HepG2 (cell line): ENCODE measurements at regions not wholly inside any gene's neighbourhood (a gene's known extent, or its start where the extent isn't known, plus 50 kb on each side); places are given as distances from the start of the nearest gene placed in this dataset.

ENCODE experiments used
- ARID5B ChIP-seq: IDR thresholded peaks from 2 replicates; pipeline ENCODE4 v1.4.0; 2020; ENCODE audit warnings: mild to moderate bottlenecking, missing genetic modification reagents
- E2F2 ChIP-seq: sonication (generic); formaldehyde crosslinking; IDR thresholded peaks from 2 replicates; pipeline ENCODE4 v1.4.0; 2020; ENCODE audit warnings: missing genetic modification reagents, borderline replicate concordance
- FOXJ3 ChIP-seq: sonication (generic); formaldehyde crosslinking; IDR thresholded peaks from 2 replicates; pipeline ENCODE4 v1.4.0; 2020; ENCODE audit warnings: missing genetic modification reagents, mild to moderate bottlenecking, borderline replicate concordance
- HMGXB4 ChIP-seq, 2 experiments: sonication (generic) in 1 of 2; formaldehyde crosslinking in 1 of 2; IDR thresholded peaks; 2 replicates each; pipeline versions ENCODE4 v1.4.0 to v1.6.1; 2018 to 2020; ENCODE audit warnings: missing genetic modification reagents in 2 of 2, borderline replicate concordance in 1 of 2, low read depth in 1 of 2, mild to moderate bottlenecking in 1 of 2, missing biosample characterization in 1 of 2
- KLF16 ChIP-seq, 2 experiments: sonication (generic) in 1 of 2; formaldehyde crosslinking in 1 of 2; IDR thresholded peaks; 2 replicates each; pipeline versions ENCODE4 v1.6.1 to v1.8.0; 2016 to 2023; ENCODE audit warnings: missing genetic modification reagents in 2 of 2, missing compliant biosample characterization in 1 of 2
- NFAT5 ChIP-seq: sonication (generic); formaldehyde crosslinking; IDR thresholded peaks from 2 replicates; pipeline ENCODE4 v1.4.0; 2020; ENCODE audit warnings: missing genetic modification reagents
- PLSCR1 ChIP-seq: sonication (generic); formaldehyde crosslinking; IDR thresholded peaks from 2 replicates; pipeline ENCODE4 v1.5.0; 2020; ENCODE audit warnings: missing genetic modification reagents, mild to moderate bottlenecking, borderline replicate concordance
- SIX1 ChIP-seq: sonication (generic); formaldehyde crosslinking; IDR thresholded peaks from 2 replicates; pipeline ENCODE4 v1.4.0; 2020; ENCODE audit warnings: missing genetic modification reagents, borderline replicate concordance
- ZBTB43 ChIP-seq: sonication (generic); formaldehyde crosslinking; conservative IDR thresholded peaks from 2 replicates; pipeline ENCODE4 v1.4.0; 2020; ENCODE audit warnings: missing genetic modification reagents
- ZNF883 ChIP-seq: sonication (generic); formaldehyde crosslinking; IDR thresholded peaks from 2 replicates; pipeline ENCODE4 v1.5.1; 2020; ENCODE audit warnings: mild to moderate bottlenecking, missing genetic modification reagents; ENCODE audit errors: not compliant biosample characterization

- TF ChIP-seq ZNF883 (CRISPR knock-in tag) (no peak), ZBTB43 (CRISPR knock-in tag) (no peak), E2F2 (CRISPR knock-in tag) (no peak), NFAT5 (no peak), HMGXB4 (CRISPR knock-in tag; IDR thresholded peaks at IDR 0.05; ENCODE audit: borderline replicate concordance in 1 of 2, low read depth in 1 of 2) (no peak), KLF16 (CRISPR knock-in tag; IDR thresholded peaks at IDR 0.05) (no peak), ARID5B (CRISPR knock-in tag) (no peak), PLSCR1 (no peak), SIX1 (CRISPR knock-in tag) (no peak), FOXJ3 (CRISPR knock-in tag) (no peak)
These were observed 76.7 kb upstream of the SATB1 start (continued) for GRCh38 chr3:18501679-18502343.
